BE2C (cell line): ENCODE measurements at regions not wholly inside any gene's neighbourhood (a gene's known extent, or its start where the extent isn't known, plus 50 kb on each side); places are given as distances from the start of the nearest gene placed in this dataset.

Source experiments
- DNase-seq: peaks from one replicate; pipeline ENCODE4 v3.0.0-alpha.2; 2020
- H3K27me3 ChIP-seq: fragments of 250-450 bp; sonication (Bioruptor Pico); 2 replicates; pipeline ENCODE4 v1.5.1; 2020; ENCODE audit warnings: mild to moderate bottlenecking
- H3K36me3 ChIP-seq: fragments of 250-450 bp; sonication (Bioruptor Pico); 2 replicates; pipeline ENCODE4 v1.5.1; 2020; ENCODE audit warnings: mild to moderate bottlenecking
- H3K4me1 ChIP-seq: fragments of 250-450 bp; sonication (Bioruptor Pico); 2 replicates; pipeline ENCODE4 v1.5.1; 2020
- H3K4me3 ChIP-seq: 2 replicates; pipeline ENCODE4 v1.5.1; 2011; ENCODE audit warnings: low read depth, low read length
- H3K9me3 ChIP-seq: fragments of 250-450 bp; sonication (Bioruptor Pico); 2 replicates; pipeline ENCODE4 v1.5.1; 2020
- TF ChIP-seq, protein P1 (sequence below): IDR thresholded peaks from 2 replicates; pipeline ENCODE4 v1.5.1; 2012; ENCODE audit warnings: mild to moderate bottlenecking, low read depth, low read length

GRCh38 chr1:216778737-216779136 lies 55.5 kb upstream of the ESRRG start:
- H3K9me3 ChIP-seq: no peaks in the 10 kb centered on the region
- TF ChIP-seq, protein P1, sequence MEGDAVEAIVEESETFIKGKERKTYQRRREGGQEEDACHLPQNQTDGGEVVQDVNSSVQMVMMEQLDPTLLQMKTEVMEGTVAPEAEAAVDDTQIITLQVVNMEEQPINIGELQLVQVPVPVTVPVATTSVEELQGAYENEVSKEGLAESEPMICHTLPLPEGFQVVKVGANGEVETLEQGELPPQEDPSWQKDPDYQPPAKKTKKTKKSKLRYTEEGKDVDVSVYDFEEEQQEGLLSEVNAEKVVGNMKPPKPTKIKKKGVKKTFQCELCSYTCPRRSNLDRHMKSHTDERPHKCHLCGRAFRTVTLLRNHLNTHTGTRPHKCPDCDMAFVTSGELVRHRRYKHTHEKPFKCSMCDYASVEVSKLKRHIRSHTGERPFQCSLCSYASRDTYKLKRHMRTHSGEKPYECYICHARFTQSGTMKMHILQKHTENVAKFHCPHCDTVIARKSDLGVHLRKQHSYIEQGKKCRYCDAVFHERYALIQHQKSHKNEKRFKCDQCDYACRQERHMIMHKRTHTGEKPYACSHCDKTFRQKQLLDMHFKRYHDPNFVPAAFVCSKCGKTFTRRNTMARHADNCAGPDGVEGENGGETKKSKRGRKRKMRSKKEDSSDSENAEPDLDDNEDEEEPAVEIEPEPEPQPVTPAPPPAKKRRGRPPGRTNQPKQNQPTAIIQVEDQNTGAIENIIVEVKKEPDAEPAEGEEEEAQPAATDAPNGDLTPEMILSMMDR: no peak

DNA sequence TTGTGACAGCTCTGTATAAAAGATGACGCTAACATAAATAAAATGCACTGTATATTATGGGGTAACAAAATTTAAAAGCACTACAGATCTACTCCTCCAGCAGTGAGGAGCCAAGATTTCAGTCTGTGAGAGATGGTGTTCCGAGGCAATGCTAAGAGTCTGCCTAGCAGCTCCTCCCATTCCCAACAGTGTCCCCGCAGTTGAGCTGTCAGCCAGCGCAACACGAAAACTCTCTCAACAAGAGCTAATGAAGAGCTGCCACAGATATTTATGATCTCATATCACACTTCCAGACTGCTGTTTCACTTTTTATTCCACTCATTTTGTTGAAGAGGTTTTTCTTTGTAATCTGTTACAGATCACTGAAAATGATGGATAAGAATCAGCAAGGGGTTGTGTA lies 53.9 kb upstream of the ESRRG start:
- TF ChIP-seq, protein P1: no peak
- H3K4me1 ChIP-seq: no peaks in the 10 kb centered on the region
- no peaks in the 10 kb centered on the region for H3K9me3 ChIP-seq
- no peak for DNase-seq
- no peaks in the 10 kb centered on the region for H3K27me3 ChIP-seq
- no peak overlapping the region for H3K4me3 ChIP-seq
- H3K36me3 ChIP-seq: no peaks in the 10 kb centered on the region

More at GRCh38 chr1:216778737-216779136, 55.5 kb upstream of the ESRRG start:
- DNase-seq: no peak
- no peaks in the 10 kb centered on the region for H3K4me1 ChIP-seq
- no peak overlapping the region for H3K4me3 ChIP-seq
- no peaks in the 10 kb centered on the region for H3K27me3 ChIP-seq
- H3K36me3 ChIP-seq: no peaks in the 10 kb centered on the region
